GM06990 (cell line): ENCODE measurements at regions not wholly inside any gene's neighbourhood (a gene's known extent, or its start where the extent isn't known, plus 50 kb on each side); places are given as distances from the start of the nearest gene placed in this dataset.
"Not testable (repeated sequence)": the region's sequence is repeated elsewhere in the genome, so short reads cannot be mapped to it uniquely, and the experiment has no call there.

Experiments
- DNase-seq: peaks from one replicate; pipeline ENCODE4 v3.0.0-alpha.2; 2011; ENCODE audit not compliant: insufficient read length; ENCODE audit errors: extremely low read depth
- H3K27me3 ChIP-seq: replicated peaks from 2 replicates; pipeline ENCODE4 v1.6.0; 2011; ENCODE audit warnings: low read length; ENCODE audit not compliant: control insufficient read depth, insufficient read depth
- H3K36me3 ChIP-seq: 2 replicates; pipeline ENCODE4 v1.5.1; 2011; ENCODE audit warnings: low read length; ENCODE audit not compliant: control insufficient read depth, insufficient read depth
- H3K4me3 ChIP-seq: replicated peaks from 2 replicates; pipeline ENCODE4 v1.5.1; 2011; ENCODE audit warnings: low read depth, mild to moderate bottlenecking, control low read depth, low read length
- CTCF ChIP-seq: IDR thresholded peaks from 2 replicates; pipeline ENCODE4 v1.5.1; 2011; ENCODE audit warnings: low read length, control low read depth, mild to moderate bottlenecking, inconsistent platforms; ENCODE audit not compliant: insufficient read depth, poor library complexity, severe bottlenecking

DNA sequence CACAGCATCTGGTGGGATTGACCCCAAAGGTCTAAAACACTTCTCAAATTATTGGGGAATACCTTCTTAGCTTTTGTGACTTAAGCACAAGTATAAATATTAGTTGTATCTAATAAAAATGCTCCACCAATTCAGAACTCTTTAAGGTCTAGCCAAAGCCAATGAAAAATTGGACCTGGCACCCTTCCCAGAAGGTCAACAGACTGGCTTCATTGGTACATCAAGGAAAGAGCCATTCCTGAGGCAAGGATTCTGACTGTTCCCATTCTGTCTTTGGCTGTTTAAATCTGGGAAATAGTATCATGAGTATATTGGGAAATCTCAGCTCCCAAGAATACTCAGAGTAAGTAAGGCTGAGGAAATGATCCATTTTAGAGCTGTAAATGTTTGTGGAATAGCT, 153.0 kb upstream of the TRPC5 start:
- Histone ChIP-seq H3K27me3 (no peaks in the 10 kb centered on the region), H3K36me3 (no peaks in the 10 kb centered on the region), H3K4me3 (no peak overlapping the region)
- no peak for DNase-seq
- no peak for TF ChIP-seq CTCF

DNA sequence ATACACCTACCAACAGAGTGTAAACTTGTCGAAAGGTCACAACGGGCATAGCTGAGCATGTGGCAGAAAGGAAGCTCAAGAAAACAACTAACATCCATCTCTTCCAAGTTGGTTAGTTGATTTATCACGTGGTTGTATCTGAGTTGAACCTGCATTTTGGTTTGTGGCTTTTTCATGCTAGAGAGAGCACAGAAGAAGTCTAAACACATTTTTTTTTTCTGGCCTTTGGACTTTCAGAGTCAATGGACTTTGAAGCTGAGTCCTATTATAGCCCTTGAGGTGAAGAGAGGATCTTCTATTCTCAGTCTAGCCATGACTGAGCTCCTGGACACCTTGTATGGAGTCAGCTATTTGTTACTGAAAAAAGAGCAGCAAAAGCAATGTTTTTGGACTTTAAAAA, 150.6 kb upstream of the TRPC5 start:
- no peak for TF ChIP-seq CTCF
- H3K27me3 ChIP-seq = no peaks in the 10 kb centered on the region
- no peak overlapping the region for H3K4me3 ChIP-seq
- DNase-seq = no peak
- H3K36me3 ChIP-seq = no peaks in the 10 kb centered on the region

DNA sequence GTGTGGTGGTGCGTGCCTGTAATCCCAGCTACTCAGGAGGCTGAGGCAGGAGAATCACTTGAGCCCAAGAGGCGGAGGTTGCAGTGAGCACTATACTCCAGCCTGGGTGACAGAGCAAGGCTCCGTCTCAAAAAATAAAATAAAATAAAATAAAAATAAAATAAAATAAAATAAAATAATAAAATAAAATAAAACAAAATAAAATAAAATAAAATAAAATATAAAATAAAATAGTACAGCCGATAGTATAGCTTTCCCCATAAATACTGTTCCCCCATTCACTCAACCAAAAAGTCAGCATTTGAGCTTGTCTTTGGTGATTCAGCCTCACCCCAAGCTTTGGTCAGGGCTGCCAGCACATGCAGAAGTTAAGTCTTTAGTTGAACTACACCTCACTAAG, 144.2 kb upstream of the TRPC5 start:
- H3K36me3 ChIP-seq, DNase-seq, H3K27me3 ChIP-seq, H3K4me3 ChIP-seq: not testable (repeated sequence)

DNA sequence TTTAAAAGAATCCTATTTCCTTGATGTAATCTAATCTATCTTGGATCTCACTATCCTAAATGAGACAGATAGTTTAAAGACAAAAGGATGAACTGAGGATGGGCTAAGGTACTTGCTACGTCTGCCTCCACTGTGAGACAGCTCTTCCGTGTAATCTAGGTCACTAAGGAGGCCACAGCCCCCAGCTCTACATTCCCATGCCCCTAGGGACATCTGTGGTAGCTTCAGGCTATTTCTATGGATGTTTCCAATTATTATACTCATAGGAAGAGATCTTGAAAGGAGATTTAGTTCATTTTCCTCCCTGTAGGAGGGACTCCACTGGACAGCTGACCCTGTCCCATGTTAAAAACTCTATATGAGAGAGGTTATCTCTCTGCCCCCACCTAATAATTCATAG, 140.8 kb upstream of the TRPC5 start:
- H3K4me3 ChIP-seq = no peak overlapping the region
- H3K27me3 ChIP-seq = no peaks in the 10 kb centered on the region
- no peak for TF ChIP-seq CTCF
- DNase-seq = no peak
- no peaks in the 10 kb centered on the region for H3K36me3 ChIP-seq

- Histone ChIP-seq H3K4me3 (no peak overlapping the region), H3K36me3 (no peaks in the 10 kb centered on the region), H3K27me3 (no peaks in the 10 kb centered on the region)
- DNase-seq = no peak
- TF ChIP-seq CTCF = no peak
Observed at GRCh38 chrX:112218388-112218787, 135.8 kb upstream of the TRPC5 start.

DNA sequence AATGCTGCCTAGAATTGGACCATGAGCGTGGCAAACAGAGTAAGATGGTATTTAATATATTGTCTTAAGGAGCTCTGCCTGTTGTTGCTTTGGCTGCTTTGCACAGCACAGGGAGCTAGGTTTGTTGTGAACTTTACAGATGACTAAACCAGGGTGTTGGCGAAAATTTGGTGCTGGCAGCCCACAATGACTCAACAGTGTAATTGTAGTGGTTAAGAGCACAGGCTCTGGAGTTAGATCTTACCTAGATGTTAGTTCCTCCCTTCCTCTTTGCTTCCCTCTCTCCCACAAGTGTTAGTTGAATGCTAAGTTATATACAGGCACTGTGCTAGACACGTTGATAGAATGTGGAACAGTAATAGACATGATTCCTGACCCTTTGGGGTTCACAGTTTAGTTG, 128.9 kb upstream of the TRPC5 start:
- no peaks in the 10 kb centered on the region for H3K36me3 ChIP-seq
- DNase-seq = no peak
- H3K4me3 ChIP-seq = no peak overlapping the region
- no peak for TF ChIP-seq CTCF
- H3K27me3 ChIP-seq = no peaks in the 10 kb centered on the region; the same call in 1 of the 2 replicates
